ENCODE measurements at regions not wholly inside any gene's neighbourhood (a gene's known extent, or its start where the extent isn't known, plus 50 kb on each side); places are given as distances from the start of the nearest gene placed in this dataset.

- Histone ChIP-seq H3K4me2 (ENCODE audit: low read length) (no peak overlapping the region), H3K4me3 (ENCODE audit: low read depth, low read length) (no peak overlapping the region), H3K4me1 (peaks cover 14% of the 10 kb centered on the region), H3K27ac (no peak overlapping the region), H3K9ac (no peak overlapping the region), H2AFZ (no peak overlapping the region), H3K9me3 (ENCODE audit: control insufficient read depth, low read length) (no peaks in the 10 kb centered on the region), H3K36me3 (ENCODE audit: control insufficient read depth, insufficient read depth, low read length) (no peaks in the 10 kb centered on the region), H3K27me3 (ENCODE audit: control insufficient read depth, insufficient read depth, low read length) (no peaks in the 10 kb centered on the region), H3K79me2 (no peaks in the 10 kb centered on the region)
- TF ChIP-seq CTCF (IDR thresholded peaks at IDR 0.05): no peak
These were observed 318.6 kb downstream of the FOXL1 start for GRCh38 chr16:86896976-86897375.

- TF ChIP-seq CTCF (IDR thresholded peaks at IDR 0.05): no peak
- H3K4me2 ChIP-seq (ENCODE audit: low read length): no peak overlapping the region
- no peak overlapping the region for H2AFZ ChIP-seq
- no peaks in the 10 kb centered on the region for H3K9me3 ChIP-seq (ENCODE audit: control insufficient read depth, low read length)
- H3K27ac ChIP-seq: no peak overlapping the region
- H3K36me3 ChIP-seq (ENCODE audit: control insufficient read depth, insufficient read depth, low read length): no peaks in the 10 kb centered on the region
- H3K4me3 ChIP-seq (ENCODE audit: low read depth, low read length): no peak overlapping the region
- H3K79me2 ChIP-seq: no peaks in the 10 kb centered on the region
- no peaks in the 10 kb centered on the region for H3K27me3 ChIP-seq (ENCODE audit: control insufficient read depth, insufficient read depth, low read length)
- H3K9ac ChIP-seq: no peak overlapping the region
- peaks cover 9% of the 10 kb centered on the region for H3K4me1 ChIP-seq
These were observed 319.1 kb downstream of the FOXL1 start for GRCh38 chr16:86897486-86897885.

- no peak for TF ChIP-seq CTCF (IDR thresholded peaks at IDR 0.05)
- no peak overlapping the region for H3K4me2 ChIP-seq (ENCODE audit: low read length)
- no peak overlapping the region for H3K4me3 ChIP-seq (ENCODE audit: low read depth, low read length)
- H3K9me3 ChIP-seq (ENCODE audit: control insufficient read depth, low read length): no peaks in the 10 kb centered on the region
- no peak overlapping the region for H3K9ac ChIP-seq
- H3K4me1 ChIP-seq: no peaks in the 10 kb centered on the region
- no peaks in the 10 kb centered on the region for H3K36me3 ChIP-seq (ENCODE audit: control insufficient read depth, insufficient read depth, low read length)
- H2AFZ ChIP-seq: no peak overlapping the region
- no peak overlapping the region for H3K27ac ChIP-seq
- H3K79me2 ChIP-seq: no peaks in the 10 kb centered on the region
- H3K27me3 ChIP-seq (ENCODE audit: control insufficient read depth, insufficient read depth, low read length): no peaks in the 10 kb centered on the region
These were observed 320.0 kb downstream of the FOXL1 start for GRCh38 chr16:86898386-86898785.

- Histone ChIP-seq H3K4me2 (ENCODE audit: low read length) (no peak overlapping the region), H3K27me3 (ENCODE audit: control insufficient read depth, insufficient read depth, low read length) (no peaks in the 10 kb centered on the region), H3K79me2 (no peaks in the 10 kb centered on the region), H3K27ac (no peak overlapping the region), H3K9me3 (ENCODE audit: control insufficient read depth, low read length) (no peaks in the 10 kb centered on the region), H3K36me3 (ENCODE audit: control insufficient read depth, insufficient read depth, low read length) (no peaks in the 10 kb centered on the region), H3K4me1 (no peaks in the 10 kb centered on the region), H3K4me3 (ENCODE audit: low read depth, low read length) (no peak overlapping the region), H3K9ac (no peak overlapping the region), H2AFZ (no peak overlapping the region)
- TF ChIP-seq CTCF (IDR thresholded peaks at IDR 0.05): no peak
These were observed 320.8 kb downstream of the FOXL1 start for GRCh38 chr16:86899151-86899550.

- no peaks in the 10 kb centered on the region for H3K4me1 ChIP-seq
- H3K4me3 ChIP-seq (ENCODE audit: low read depth, low read length): no peak overlapping the region
- H3K79me2 ChIP-seq: no peaks in the 10 kb centered on the region
- H3K9me3 ChIP-seq (ENCODE audit: control insufficient read depth, low read length): no peaks in the 10 kb centered on the region
- H3K36me3 ChIP-seq (ENCODE audit: control insufficient read depth, insufficient read depth, low read length): no peaks in the 10 kb centered on the region
- no peak overlapping the region for H3K4me2 ChIP-seq (ENCODE audit: low read length)
- no peak overlapping the region for H3K9ac ChIP-seq
- H2AFZ ChIP-seq: no peak overlapping the region
- no peak for TF ChIP-seq CTCF (IDR thresholded peaks at IDR 0.05)
- H3K27ac ChIP-seq: no peak overlapping the region
- no peaks in the 10 kb centered on the region for H3K27me3 ChIP-seq (ENCODE audit: control insufficient read depth, insufficient read depth, low read length)
These were observed 321.4 kb downstream of the FOXL1 start for GRCh38 chr16:86899757-86900156.
